AG08395 (cell line): ENCODE measurements at regions not wholly inside any gene's neighbourhood (a gene's known extent, or its start where the extent isn't known, plus 50 kb on each side); places are given as distances from the start of the nearest gene placed in this dataset.

ENCODE experiments used
- DNase-seq: peaks from one replicate; pipeline ENCODE4 v3.0.0; 2012; ENCODE audit warnings: mixed read lengths, low spot score

GRCh38 chr3:76908156-76908555 lies 131.7 kb upstream of the ROBO2 start:
- no peak for DNase-seq

- DNase-seq: no peak
These were observed 127.0 kb upstream of the ROBO2 start for GRCh38 chr3:76912841-76913383.

- DNase-seq: no peak
These were observed 122.5 kb upstream of the ROBO2 start for GRCh38 chr3:76917436-76917835.

GRCh38 chr3:76920511-76920910 lies 119.4 kb upstream of the ROBO2 start:
- no peak for DNase-seq

- no peak for DNase-seq
These were observed 116.4 kb upstream of the ROBO2 start for GRCh38 chr3:76923485-76923884.

GRCh38 chr3:76930712-76931111 lies 109.2 kb upstream of the ROBO2 start:
- no peak for DNase-seq

GRCh38 chr3:76933245-76933644 lies 106.7 kb upstream of the ROBO2 start:
- no peak for DNase-seq

- DNase-seq: no peak
These were observed 100.9 kb upstream of the ROBO2 start for GRCh38 chr3:76938962-76939361.

GRCh38 chr3:76940181-76940770 lies 99.6 kb upstream of the ROBO2 start:
- no peak for DNase-seq

GRCh38 chr3:76941376-76941775 lies 98.5 kb upstream of the ROBO2 start:
- DNase-seq: no peak

- no peak for DNase-seq
These were observed 97.8 kb upstream of the ROBO2 start for GRCh38 chr3:76942101-76942500.

- no peak for DNase-seq
These were observed 96.8 kb upstream of the ROBO2 start for GRCh38 chr3:76943058-76943457.

- no peak for DNase-seq
These were observed 96.2 kb upstream of the ROBO2 start for GRCh38 chr3:76943671-76944070.

- no peak for DNase-seq
These were observed 90.9 kb upstream of the ROBO2 start for GRCh38 chr3:76949033-76949432.

- DNase-seq: no peak
These were observed 90.4 kb upstream of the ROBO2 start for GRCh38 chr3:76949462-76949861.

- DNase-seq: no peak
These were observed 89.3 kb upstream of the ROBO2 start for GRCh38 chr3:76950590-76950989.

- DNase-seq: no peak
These were observed 85.5 kb upstream of the ROBO2 start for GRCh38 chr3:76954412-76954811.

GRCh38 chr3:76958274-76958673 lies 81.6 kb upstream of the ROBO2 start:
- no peak for DNase-seq

GRCh38 chr3:76958861-76959260 lies 81.0 kb upstream of the ROBO2 start:
- no peak for DNase-seq

- DNase-seq: no peak
These were observed 78.6 kb upstream of the ROBO2 start for GRCh38 chr3:76961284-76961683.

GRCh38 chr3:76965122-76965725 lies 74.7 kb upstream of the ROBO2 start:
- DNase-seq: no peak

GRCh38 chr3:76969471-76969870 lies 70.4 kb upstream of the ROBO2 start:
- DNase-seq: no peak

- DNase-seq: no peak
These were observed 69.8 kb upstream of the ROBO2 start for GRCh38 chr3:76969996-76970615.
